OCI-LY3 (cell line): ENCODE measurements at regions not wholly inside any gene's neighbourhood (a gene's known extent, or its start where the extent isn't known, plus 50 kb on each side); places are given as distances from the start of the nearest gene placed in this dataset.

Experiments used
- EZH2phosphoT487 ChIP-seq: fragments of 200-600 bp; shearing (Covaris generic); IDR thresholded peaks from 2 replicates; pipeline ENCODE4 v1.6.1; 2018; ENCODE audit warnings: antibody characterized with exemption, mixed run types, low read depth
- TF ChIP-seq, protein P1 (sequence below): fragments of 200-600, 300-600 bp; sonication (generic); IDR thresholded peaks from 2 replicates; pipeline ENCODE4 v1.5.1; 2014; ENCODE audit warnings: antibody characterized with exemption, low read length, low read depth

DNA sequence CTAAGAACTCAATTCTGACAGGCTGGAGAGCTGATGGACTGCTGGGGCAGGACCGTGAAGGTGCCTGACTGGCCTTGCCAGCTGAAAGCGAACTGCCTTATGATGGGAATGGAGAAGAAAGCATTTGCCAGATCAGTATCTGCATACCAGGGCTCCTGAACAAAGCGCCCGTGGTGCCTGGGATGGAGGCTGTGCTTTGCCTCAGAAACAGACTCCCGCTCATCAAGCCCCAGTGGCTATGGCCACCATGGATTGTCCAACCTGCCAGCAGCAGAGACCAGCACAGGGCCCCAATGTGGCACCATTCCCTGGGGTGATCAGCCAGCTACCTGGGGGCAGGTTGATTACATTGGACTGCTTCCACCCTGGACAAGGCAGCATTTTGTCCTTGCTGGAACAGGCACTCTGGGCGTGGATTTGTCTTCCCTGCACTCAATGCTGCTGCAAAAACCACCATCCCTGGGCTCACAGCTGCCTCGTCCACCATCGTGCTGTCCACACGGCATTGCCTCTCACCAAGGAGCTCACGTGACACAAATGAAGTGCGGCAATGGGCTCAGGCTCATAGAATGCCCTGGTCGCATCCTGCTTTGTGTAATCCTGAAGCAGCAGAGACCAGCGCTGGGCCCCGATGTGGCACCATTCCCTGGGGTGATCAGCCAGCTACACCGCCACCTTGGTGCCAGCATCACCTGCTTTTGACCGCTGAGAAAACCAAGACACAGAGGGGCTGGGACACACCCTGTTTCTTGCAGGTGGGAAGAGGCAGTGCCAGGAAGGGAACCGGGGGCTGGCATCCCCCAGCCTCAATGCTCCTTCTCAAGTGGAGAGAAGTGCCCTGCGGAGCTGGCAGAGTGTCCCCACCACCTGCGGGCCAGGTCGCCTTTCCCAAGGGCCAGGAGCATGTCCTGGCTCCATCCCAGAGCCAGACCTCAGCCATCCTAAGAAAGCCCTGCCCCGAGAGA lies 1367.5 kb downstream of the BRD1 start:
- TF ChIP-seq, protein P1, sequence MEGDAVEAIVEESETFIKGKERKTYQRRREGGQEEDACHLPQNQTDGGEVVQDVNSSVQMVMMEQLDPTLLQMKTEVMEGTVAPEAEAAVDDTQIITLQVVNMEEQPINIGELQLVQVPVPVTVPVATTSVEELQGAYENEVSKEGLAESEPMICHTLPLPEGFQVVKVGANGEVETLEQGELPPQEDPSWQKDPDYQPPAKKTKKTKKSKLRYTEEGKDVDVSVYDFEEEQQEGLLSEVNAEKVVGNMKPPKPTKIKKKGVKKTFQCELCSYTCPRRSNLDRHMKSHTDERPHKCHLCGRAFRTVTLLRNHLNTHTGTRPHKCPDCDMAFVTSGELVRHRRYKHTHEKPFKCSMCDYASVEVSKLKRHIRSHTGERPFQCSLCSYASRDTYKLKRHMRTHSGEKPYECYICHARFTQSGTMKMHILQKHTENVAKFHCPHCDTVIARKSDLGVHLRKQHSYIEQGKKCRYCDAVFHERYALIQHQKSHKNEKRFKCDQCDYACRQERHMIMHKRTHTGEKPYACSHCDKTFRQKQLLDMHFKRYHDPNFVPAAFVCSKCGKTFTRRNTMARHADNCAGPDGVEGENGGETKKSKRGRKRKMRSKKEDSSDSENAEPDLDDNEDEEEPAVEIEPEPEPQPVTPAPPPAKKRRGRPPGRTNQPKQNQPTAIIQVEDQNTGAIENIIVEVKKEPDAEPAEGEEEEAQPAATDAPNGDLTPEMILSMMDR, result no peak
- no peak for TF ChIP-seq EZH2phosphoT487
